Gastroesophageal sphincter (tissue), 4 donors: ENCODE measurements at regions not wholly inside any gene's neighbourhood (a gene's known extent, or its start where the extent isn't known, plus 50 kb on each side); places are given as distances from the start of the nearest gene placed in this dataset.
"Not testable (repeated sequence)": the region's sequence is repeated elsewhere in the genome, so short reads cannot be mapped to it uniquely, and the experiment has no call there.

ENCODE experiments used
- ATAC-seq: fragments of 150-250 bp; one replicate; pipeline ENCODE4 v1.9.1; 2016; ENCODE audit warnings: mild to moderate bottlenecking, moderate library complexity
- H3K27ac ChIP-seq, 4 donors: fragments of 200-600 bp; sonication (generic) in 3 of 4; 1 replicate in 3 of 4; 2 replicates in 1 of 4; pipeline ENCODE4 v1.5.1; 2016 to 2019
- H3K27me3 ChIP-seq: fragments of 200-600 bp; sonication (generic); one replicate; pipeline ENCODE4 v1.5.1; 2019
- H3K36me3 ChIP-seq, 2 donors: fragments of 200-600 bp; sonication (generic); one replicate each; pipeline ENCODE4 v1.5.1; 2019; ENCODE audit warnings: control low read depth in 1 of 2
- H3K4me1 ChIP-seq, 3 donors: fragments of 200-600 bp; sonication (generic); 1 replicate in 2 of 3; 2 replicates in 1 of 3; pipeline ENCODE4 v1.5.1; 2016 to 2019; ENCODE audit warnings: control low read depth in 2 of 3
- H3K4me3 ChIP-seq, 2 donors: fragments of 200-600 bp; sonication (generic); one replicate each; pipeline ENCODE4 v1.5.1; 2019; ENCODE audit warnings: mild to moderate bottlenecking in 1 of 2, moderate library complexity in 1 of 2
- H3K9me3 ChIP-seq, 3 donors: fragments of 200-600 bp; sonication (generic); one replicate each; pipeline ENCODE4 v1.5.1; 2017 to 2019; ENCODE audit warnings: control low read depth in 2 of 3
- CTCF ChIP-seq, 4 experiments: fragments of 200-600 bp in 2 of 4; fragments of 450-650 bp in 2 of 4; sonication (generic) in 1 of 4; IDR thresholded peaks; one replicate each; pipeline ENCODE4 v1.5.1; 2017 to 2019; ENCODE audit warnings: antibody characterized with exemption in 4 of 4, mild to moderate bottlenecking in 2 of 4, moderate library complexity in 2 of 4
- EP300 ChIP-seq: sonication (generic); formaldehyde crosslinking; IDR thresholded peaks from one replicate; pipeline ENCODE4 v1.6.1; 2017; ENCODE audit warnings: antibody characterized with exemption, mild to moderate bottlenecking
- POLR2A ChIP-seq, 2 donors: fragments of 450-650 bp; IDR thresholded peaks; one replicate each; pipeline ENCODE4 v1.6.1; 2017; ENCODE audit warnings: antibody characterized with exemption in 2 of 2, mild to moderate bottlenecking in 2 of 2, moderate library complexity in 1 of 2
- POLR2AphosphoS5 ChIP-seq: sonication (generic); formaldehyde crosslinking; IDR thresholded peaks from one replicate; pipeline ENCODE4 v1.6.1; 2017; ENCODE audit warnings: antibody characterized with exemption
- WGBS, 2 donors: methylation state at CpG; one replicate each; pipeline ENCODE4 v1.1.5; 2018; ENCODE audit warnings: low coverage in 1 of 2; 5-methylcytosine and 5-hydroxymethylcytosine counted together

- no peaks in the 10 kb centered on the region for H3K36me3 ChIP-seq
- H3K27ac ChIP-seq, result no peak overlapping the region
- WGBS, 2 donors, result 40% methylated on average over 1 of the region's 1 CpG; no CpG with 5 or more reads in 1 of the 2 donors
- no peaks in the 10 kb centered on the region for H3K4me1 ChIP-seq
- ATAC-seq, result no peak
- no peak overlapping the region for H3K4me3 ChIP-seq
- H3K9me3 ChIP-seq, result no peaks in the 10 kb centered on the region
- no peak for TF ChIP-seq CTCF (IDR thresholded peaks at IDR 0.05)
- no peak for TF ChIP-seq EP300
- TF ChIP-seq POLR2A (IDR thresholded peaks at IDR 0.05), result no peak
- TF ChIP-seq POLR2AphosphoS5, result no peak
- H3K27me3 ChIP-seq, result no peaks in the 10 kb centered on the region
These were observed 303.3 kb downstream of the TECRL start for GRCh38 chr4:64105903-64106302.

- Histone ChIP-seq H3K4me3 (no peak overlapping the region), H3K4me1 (no peaks in the 10 kb centered on the region), H3K9me3 (no peaks in the 10 kb centered on the region), H3K27ac (no peak overlapping the region), H3K36me3 (no peaks in the 10 kb centered on the region), H3K27me3 (no peaks in the 10 kb centered on the region)
- no peak for TF ChIP-seq POLR2AphosphoS5
- no peak for TF ChIP-seq POLR2A (IDR thresholded peaks at IDR 0.05)
- no peak for TF ChIP-seq EP300
- TF ChIP-seq CTCF (IDR thresholded peaks at IDR 0.05), result no peak
- no peak for ATAC-seq
- WGBS, 2 donors, result 46 to 57% methylated on average over 1 of the region's 1 CpG
These were observed 313.9 kb downstream of the TECRL start for GRCh38 chr4:64095398-64095797.

GRCh38 chr4:64079316-64079715 is 329.9 kb downstream of the TECRL start:
- Histone ChIP-seq H3K4me3 (no peak overlapping the region), H3K27me3 (no peaks in the 10 kb centered on the region), H3K9me3 (no peaks in the 10 kb centered on the region), H3K4me1 (no peaks in the 10 kb centered on the region), H3K27ac (no peak overlapping the region), H3K36me3 (no peaks in the 10 kb centered on the region)
- TF ChIP-seq EP300, result no peak
- TF ChIP-seq POLR2AphosphoS5, result no peak
- no peak for TF ChIP-seq POLR2A (IDR thresholded peaks at IDR 0.05)
- no peak for TF ChIP-seq CTCF (IDR thresholded peaks at IDR 0.05)
- ATAC-seq, result no peak

GRCh38 chr4:64068096-64068495 is 341.2 kb downstream of the TECRL start:
- H3K9me3 ChIP-seq, result no peaks in the 10 kb centered on the region
- TF ChIP-seq CTCF (IDR thresholded peaks at IDR 0.05), result no peak
- no peak for TF ChIP-seq POLR2AphosphoS5
- no peak for TF ChIP-seq POLR2A (IDR thresholded peaks at IDR 0.05)
- TF ChIP-seq EP300, result no peak
- ATAC-seq, result no peak
- no peak overlapping the region for H3K27ac ChIP-seq
- 54 to 61% methylated on average over 4 of the region's 4 CpGs for WGBS, 2 donors
- no peaks in the 10 kb centered on the region for H3K27me3 ChIP-seq
- H3K36me3 ChIP-seq, result no peaks in the 10 kb centered on the region
- no peaks in the 10 kb centered on the region for H3K4me1 ChIP-seq
- no peak overlapping the region for H3K4me3 ChIP-seq

- H3K27ac ChIP-seq, result no peak overlapping the region
- H3K27me3 ChIP-seq, result no peaks in the 10 kb centered on the region
- no peaks in the 10 kb centered on the region for H3K36me3 ChIP-seq
- ATAC-seq, result no peak
- no peaks in the 10 kb centered on the region for H3K4me1 ChIP-seq
- TF ChIP-seq POLR2AphosphoS5 (no peak), POLR2A (IDR thresholded peaks at IDR 0.05) (no peak), EP300 (no peak), CTCF (IDR thresholded peaks at IDR 0.05) (no peak)
- no peak overlapping the region for H3K4me3 ChIP-seq
- H3K9me3 ChIP-seq, result no peaks in the 10 kb centered on the region
- 18 to 22% methylated on average over 1 of the region's 1 CpG for WGBS, 2 donors
These were observed 346.3 kb downstream of the TECRL start for GRCh38 chr4:64062991-64063390.

- not testable (repeated sequence) for H3K4me1 ChIP-seq, H3K9me3 ChIP-seq, H3K4me3 ChIP-seq, H3K27ac ChIP-seq, H3K27me3 ChIP-seq, H3K36me3 ChIP-seq, ATAC-seq
- no CpG with 5 or more reads among the region's 23 CpGs for WGBS, 2 donors
These were observed 372.2 kb downstream of the TECRL start for GRCh38 chr4:64037033-64037432.
